DND-41 (cell line): ENCODE measurements at regions not wholly inside any gene's neighbourhood (a gene's known extent, or its start where the extent isn't known, plus 50 kb on each side); places are given as distances from the start of the nearest gene placed in this dataset.

Experiments used
- ATAC-seq: fragments of 200-7000 bp; cut with Tn5 transposase; 3 replicates; pipeline ENCODE4 v1.9.1; 2021; ENCODE audit warnings: low read depth; ENCODE audit not compliant: insufficient read depth
- DNase-seq: peaks from one replicate; pipeline ENCODE4 v3.0.0-alpha.2; 2020
- H2AFZ ChIP-seq: 2 replicates; pipeline ENCODE4 v1.6.0; 2012; ENCODE audit warnings: low read depth, low read length
- H3K27ac ChIP-seq: 2 replicates; pipeline ENCODE4 v1.5.1; 2012; ENCODE audit warnings: low read length, inconsistent platforms
- H3K27me3 ChIP-seq: fragments of 200-600 bp; sonication (generic); 2 replicates; pipeline ENCODE4 v1.6.0; 2012; ENCODE audit warnings: low read length, mild to moderate bottlenecking, inconsistent platforms; ENCODE audit not compliant: insufficient read depth, poor library complexity
- H3K36me3 ChIP-seq: 2 replicates; pipeline ENCODE4 v1.5.1; 2012; ENCODE audit warnings: low read length, inconsistent platforms; ENCODE audit not compliant: insufficient read depth
- H3K4me1 ChIP-seq: 2 replicates; pipeline ENCODE4 v1.5.1; 2012; ENCODE audit warnings: mild to moderate bottlenecking, low read length; ENCODE audit not compliant: insufficient read depth
- H3K4me2 ChIP-seq: 2 replicates; pipeline ENCODE4 v1.6.0; 2012; ENCODE audit warnings: mild to moderate bottlenecking, moderate library complexity, low read length, inconsistent platforms; ENCODE audit not compliant: insufficient read depth
- H3K4me3 ChIP-seq, 2 experiments: fragments of 200-600 bp in 1 of 2; shearing (Covaris generic) in 1 of 2; 2 replicates each; pipeline ENCODE4 v1.5.1; 2012 to 2016; ENCODE audit warnings: inconsistent platforms in 2 of 2, low read length in 2 of 2, mild to moderate bottlenecking in 2 of 2, low read depth in 1 of 2, moderate library complexity in 1 of 2
- H3K79me2 ChIP-seq: 2 replicates; pipeline ENCODE4 v1.6.0; 2012; ENCODE audit warnings: low read length, inconsistent platforms; ENCODE audit not compliant: insufficient read depth
- H3K9ac ChIP-seq: 2 replicates; pipeline ENCODE4 v1.6.0; 2012; ENCODE audit warnings: low read depth, mild to moderate bottlenecking, inconsistent platforms, low read length, moderate library complexity
- H3K9me3 ChIP-seq: 2 replicates; pipeline ENCODE4 v1.5.1; 2012; ENCODE audit warnings: low read length, moderate library complexity, mild to moderate bottlenecking, inconsistent platforms; ENCODE audit not compliant: insufficient read depth, severe bottlenecking
- H4K20me1 ChIP-seq: 2 replicates; pipeline ENCODE4 v1.6.0; 2012; ENCODE audit warnings: low read length; ENCODE audit not compliant: insufficient read depth
- EZH2 ChIP-seq: IDR thresholded peaks from 3 replicates; pipeline ENCODE4 v1.6.1; 2012; ENCODE audit warnings: borderline replicate concordance, low read depth, mild to moderate bottlenecking, moderate library complexity, low read length, inconsistent platforms; ENCODE audit not compliant: severe bottlenecking
- TF ChIP-seq, protein P1 (sequence below): IDR thresholded peaks from 2 replicates; pipeline ENCODE4 v1.5.1; 2012; ENCODE audit warnings: borderline replicate concordance, low read length, moderate library complexity, mild to moderate bottlenecking; ENCODE audit not compliant: poor library complexity, severe bottlenecking; ENCODE audit errors: extremely low read depth

DNA sequence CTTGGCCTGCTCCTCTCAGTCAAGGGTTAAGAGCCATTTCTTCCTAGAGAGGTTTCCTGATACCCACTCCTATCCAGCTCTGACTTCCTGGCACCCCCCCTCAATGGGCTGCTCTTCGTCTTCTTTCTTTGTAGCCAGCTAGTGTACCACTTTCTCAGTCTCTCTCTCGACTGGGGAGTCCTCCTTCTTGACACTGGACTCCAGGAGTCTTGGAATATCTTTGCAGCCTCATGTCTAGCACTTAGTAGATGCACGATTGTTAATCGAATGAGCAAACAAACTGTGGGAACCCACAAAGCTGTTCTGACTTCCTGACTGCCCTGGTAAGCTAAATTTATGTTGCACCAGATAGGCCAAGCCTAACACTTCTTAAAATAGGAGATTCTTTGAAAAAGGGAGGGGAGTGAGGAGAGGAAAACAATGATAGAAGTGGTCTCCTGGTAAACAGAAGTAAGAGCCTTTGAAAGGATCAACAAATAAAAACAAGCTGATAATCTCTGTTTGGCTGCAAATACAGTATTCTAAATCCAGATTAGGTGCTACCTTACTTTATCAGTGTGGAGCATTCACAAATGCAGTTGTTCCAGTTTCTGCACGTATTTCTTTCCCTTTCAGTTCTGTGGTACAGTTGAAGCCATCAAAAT is 160.1 kb upstream of the CITED2 start:
- Histone ChIP-seq H3K27ac (no peak overlapping the region), H3K4me2 (no peak overlapping the region)
- DNase-seq, result no peak

DNA sequence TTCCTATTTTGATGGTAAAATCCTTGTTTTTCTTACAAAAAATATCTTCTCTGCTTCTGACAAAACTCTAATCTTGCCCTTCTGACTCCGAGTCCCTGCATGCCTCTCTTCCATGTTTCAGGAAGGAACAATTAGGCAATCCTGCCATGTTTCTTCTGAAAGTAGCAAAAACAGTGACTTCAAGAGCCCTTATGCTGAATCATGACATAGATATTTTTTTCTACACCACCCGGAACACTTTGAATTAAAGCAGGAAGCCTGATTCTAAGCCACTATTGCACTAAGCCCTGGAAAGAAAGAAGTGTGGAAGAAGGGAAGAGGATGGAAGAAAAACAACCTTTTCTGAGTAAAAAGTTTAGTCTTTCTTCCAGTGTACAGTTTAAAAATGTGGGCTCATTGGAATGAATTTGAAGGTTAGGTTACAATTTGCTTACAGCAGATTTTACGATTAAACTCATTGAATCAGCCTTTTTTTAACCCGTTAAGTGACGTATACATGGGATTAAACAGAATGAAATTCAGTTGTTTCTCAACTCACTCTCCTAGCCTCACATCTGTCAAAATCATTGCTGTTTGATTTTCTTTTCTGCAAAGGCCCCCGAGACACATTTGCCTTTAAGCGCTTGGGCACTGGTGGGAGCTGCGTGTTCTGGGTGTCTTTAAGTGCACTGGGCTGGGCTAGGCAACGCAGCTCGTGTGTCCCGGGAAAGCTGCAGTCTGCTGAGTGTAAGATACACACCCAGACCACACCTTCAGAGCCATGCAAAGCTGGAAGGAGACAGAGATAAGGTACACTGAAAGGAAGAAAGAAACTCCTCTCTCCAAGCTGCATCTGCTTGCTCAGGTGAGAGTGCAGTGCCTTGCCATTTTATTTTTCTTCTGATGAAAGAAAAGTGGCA is 159.4 kb upstream of the CITED2 start:
- H3K79me2 ChIP-seq, result no peaks in the 10 kb centered on the region
- TF ChIP-seq EZH2, result no peak
- TF ChIP-seq, protein P1, sequence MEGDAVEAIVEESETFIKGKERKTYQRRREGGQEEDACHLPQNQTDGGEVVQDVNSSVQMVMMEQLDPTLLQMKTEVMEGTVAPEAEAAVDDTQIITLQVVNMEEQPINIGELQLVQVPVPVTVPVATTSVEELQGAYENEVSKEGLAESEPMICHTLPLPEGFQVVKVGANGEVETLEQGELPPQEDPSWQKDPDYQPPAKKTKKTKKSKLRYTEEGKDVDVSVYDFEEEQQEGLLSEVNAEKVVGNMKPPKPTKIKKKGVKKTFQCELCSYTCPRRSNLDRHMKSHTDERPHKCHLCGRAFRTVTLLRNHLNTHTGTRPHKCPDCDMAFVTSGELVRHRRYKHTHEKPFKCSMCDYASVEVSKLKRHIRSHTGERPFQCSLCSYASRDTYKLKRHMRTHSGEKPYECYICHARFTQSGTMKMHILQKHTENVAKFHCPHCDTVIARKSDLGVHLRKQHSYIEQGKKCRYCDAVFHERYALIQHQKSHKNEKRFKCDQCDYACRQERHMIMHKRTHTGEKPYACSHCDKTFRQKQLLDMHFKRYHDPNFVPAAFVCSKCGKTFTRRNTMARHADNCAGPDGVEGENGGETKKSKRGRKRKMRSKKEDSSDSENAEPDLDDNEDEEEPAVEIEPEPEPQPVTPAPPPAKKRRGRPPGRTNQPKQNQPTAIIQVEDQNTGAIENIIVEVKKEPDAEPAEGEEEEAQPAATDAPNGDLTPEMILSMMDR, result no peak
- no peaks in the 10 kb centered on the region for H4K20me1 ChIP-seq
- ATAC-seq, result no peak
- no peaks in the 10 kb centered on the region for H3K36me3 ChIP-seq
- H3K4me2 ChIP-seq, result no peak overlapping the region
- H3K9me3 ChIP-seq, result no peaks in the 10 kb centered on the region
- no peaks in the 10 kb centered on the region for H3K27me3 ChIP-seq
- no peaks in the 10 kb centered on the region for H3K4me1 ChIP-seq
- no peak overlapping the region for H3K9ac ChIP-seq
- H3K27ac ChIP-seq, result no peak overlapping the region
- DNase-seq, result no peak
- no peak overlapping the region for H3K4me3 ChIP-seq
- no peak overlapping the region for H2AFZ ChIP-seq

More for the DNA sequence above, 160.1 kb upstream of the CITED2 start:
- Histone ChIP-seq H3K9ac (no peak overlapping the region), H3K9me3 (no peaks in the 10 kb centered on the region), H3K27me3 (no peaks in the 10 kb centered on the region), H3K4me3 (no peak overlapping the region), H3K36me3 (no peaks in the 10 kb centered on the region), H3K4me1 (0 out of 2 replicates have a peak, but pooled peaks cover under 1% of the 10 kb centered on the region), H4K20me1 (no peaks in the 10 kb centered on the region), H2AFZ (no peak overlapping the region), H3K79me2 (no peaks in the 10 kb centered on the region)
- no peak for ATAC-seq
- TF ChIP-seq, protein P1, result no peak
- no peak for TF ChIP-seq EZH2

DNA sequence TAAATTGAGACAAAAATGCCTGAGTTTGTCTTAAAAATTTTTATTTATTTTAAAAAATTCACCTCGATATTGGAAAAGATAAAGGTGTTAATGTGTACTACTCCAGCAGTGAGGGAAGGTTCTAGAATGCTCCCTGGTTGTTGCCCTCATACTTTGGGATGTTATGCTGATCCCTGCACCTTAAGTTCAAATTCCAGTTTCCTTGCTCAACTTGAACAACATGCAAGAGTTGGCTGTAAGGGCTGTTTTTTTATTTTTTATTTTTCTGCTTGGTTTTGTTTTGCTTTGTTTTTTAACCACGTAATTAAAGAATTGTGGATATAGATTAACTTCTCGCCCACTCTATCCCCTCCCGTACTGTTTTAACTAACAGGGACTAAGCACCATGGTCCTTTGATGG is 158.7 kb upstream of the CITED2 start:
- no peak overlapping the region for H3K27ac ChIP-seq
- no peaks in the 10 kb centered on the region for H3K79me2 ChIP-seq
- no peak overlapping the region for H3K9ac ChIP-seq
- DNase-seq (no peak), ATAC-seq (no peak)
- TF ChIP-seq, protein P1, result no peak
- no peak for TF ChIP-seq EZH2
- no peak overlapping the region for H3K4me2 ChIP-seq
- no peak overlapping the region for H3K4me3 ChIP-seq
- H4K20me1 ChIP-seq, result no peaks in the 10 kb centered on the region
- no peaks in the 10 kb centered on the region for H3K9me3 ChIP-seq
- no peaks in the 10 kb centered on the region for H3K4me1 ChIP-seq
- no peaks in the 10 kb centered on the region for H3K36me3 ChIP-seq
- H3K27me3 ChIP-seq, result no peaks in the 10 kb centered on the region
- H2AFZ ChIP-seq, result no peak overlapping the region
